ENCODE measurements at regions not wholly inside any gene's neighbourhood (a gene's known extent, or its start where the extent isn't known, plus 50 kb on each side); places are given as distances from the start of the nearest gene placed in this dataset.

DNA sequence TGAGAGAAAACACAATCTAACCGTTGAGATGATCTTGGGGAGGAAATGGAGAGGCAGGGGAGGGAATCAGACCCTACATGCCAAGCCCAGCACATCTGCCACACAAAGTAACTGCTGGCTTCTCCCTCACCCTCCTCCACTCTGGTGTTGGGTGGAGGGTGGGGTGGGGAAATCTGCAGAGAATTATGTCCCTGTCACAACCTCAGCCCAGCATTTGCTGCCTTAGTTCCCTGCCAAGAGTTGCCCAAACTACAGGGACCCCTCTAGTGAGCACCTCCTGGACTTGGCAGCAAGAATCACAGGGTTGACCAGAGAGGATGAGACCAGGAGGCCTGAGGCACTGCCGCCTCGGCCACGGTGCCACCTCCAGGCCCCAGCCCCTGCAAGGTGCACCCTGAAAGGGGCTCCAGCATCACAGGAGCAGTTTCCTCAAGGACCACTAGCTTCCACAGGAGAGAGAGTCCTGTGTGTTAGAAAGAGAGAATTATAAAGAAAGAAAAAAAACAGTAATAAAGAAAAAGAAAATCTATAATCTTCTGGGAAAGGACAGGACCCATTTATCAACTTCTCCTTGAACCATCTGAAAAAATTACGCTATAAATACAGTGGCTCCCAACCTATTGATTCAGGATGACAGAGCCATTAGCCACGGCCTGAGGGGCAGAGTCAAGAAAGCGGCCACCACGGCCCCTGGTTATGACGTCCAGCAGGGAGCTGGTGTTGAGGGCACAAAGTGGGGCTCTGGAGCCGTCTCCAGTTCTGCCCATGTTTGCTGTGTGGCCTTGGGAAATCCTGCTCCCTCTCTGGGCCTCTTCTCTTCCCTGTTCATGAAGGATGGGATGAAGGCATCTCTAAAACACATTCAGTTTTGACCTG is 451.7 kb downstream of the MATN1 start:
- TF ChIP-seq, protein P1, sequence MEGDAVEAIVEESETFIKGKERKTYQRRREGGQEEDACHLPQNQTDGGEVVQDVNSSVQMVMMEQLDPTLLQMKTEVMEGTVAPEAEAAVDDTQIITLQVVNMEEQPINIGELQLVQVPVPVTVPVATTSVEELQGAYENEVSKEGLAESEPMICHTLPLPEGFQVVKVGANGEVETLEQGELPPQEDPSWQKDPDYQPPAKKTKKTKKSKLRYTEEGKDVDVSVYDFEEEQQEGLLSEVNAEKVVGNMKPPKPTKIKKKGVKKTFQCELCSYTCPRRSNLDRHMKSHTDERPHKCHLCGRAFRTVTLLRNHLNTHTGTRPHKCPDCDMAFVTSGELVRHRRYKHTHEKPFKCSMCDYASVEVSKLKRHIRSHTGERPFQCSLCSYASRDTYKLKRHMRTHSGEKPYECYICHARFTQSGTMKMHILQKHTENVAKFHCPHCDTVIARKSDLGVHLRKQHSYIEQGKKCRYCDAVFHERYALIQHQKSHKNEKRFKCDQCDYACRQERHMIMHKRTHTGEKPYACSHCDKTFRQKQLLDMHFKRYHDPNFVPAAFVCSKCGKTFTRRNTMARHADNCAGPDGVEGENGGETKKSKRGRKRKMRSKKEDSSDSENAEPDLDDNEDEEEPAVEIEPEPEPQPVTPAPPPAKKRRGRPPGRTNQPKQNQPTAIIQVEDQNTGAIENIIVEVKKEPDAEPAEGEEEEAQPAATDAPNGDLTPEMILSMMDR (IDR thresholded peaks at IDR 0.05) = no peak
- TF ChIP-seq POLR2AphosphoS5 (IDR thresholded peaks at IDR 0.05) = no peak
